Hepatocyte (in vitro differentiated cells): ENCODE measurements at regions not wholly inside any gene's neighbourhood (a gene's known extent, or its start where the extent isn't known, plus 50 kb on each side); places are given as distances from the start of the nearest gene placed in this dataset.
"Not testable (repeated sequence)": the region's sequence is repeated elsewhere in the genome, so short reads cannot be mapped to it uniquely, and the experiment has no call there.

ENCODE experiments used
- DNase-seq: peaks from one replicate; pipeline ENCODE4 v3.0.0-alpha.2; 2016; ENCODE audit warnings: low spot score
- H2AFZ ChIP-seq: fragments of 200-600 bp; sonication (generic); 2 replicates; pipeline ENCODE4 v1.6.0; 2016; ENCODE audit warnings: antibody characterized with exemption, mild to moderate bottlenecking
- H3K27ac ChIP-seq: fragments of 200-600 bp; sonication (generic); 2 replicates; pipeline ENCODE4 v1.5.1; 2016; ENCODE audit warnings: mild to moderate bottlenecking
- H3K27me3 ChIP-seq: fragments of 200-600 bp; sonication (generic); 2 replicates; pipeline ENCODE4 v1.6.1; 2016
- H3K36me3 ChIP-seq: fragments of 200-600 bp; sonication (generic); replicated peaks from 2 replicates; pipeline ENCODE4 v1.5.1; 2016; ENCODE audit warnings: low read depth; ENCODE audit not compliant: insufficient read depth
- H3K4me1 ChIP-seq: fragments of 200-600 bp; sonication (generic); 2 replicates; pipeline ENCODE4 v1.5.1; 2016; ENCODE audit warnings: mild to moderate bottlenecking, moderate library complexity; ENCODE audit not compliant: insufficient read depth
- H3K4me2 ChIP-seq: fragments of 200-600 bp; sonication (generic); 2 replicates; pipeline ENCODE4 v1.6.0; 2016
- H3K4me3 ChIP-seq: fragments of 200-600 bp; sonication (generic); 2 replicates; pipeline ENCODE4 v1.5.1; 2016; ENCODE audit warnings: mild to moderate bottlenecking
- H3K79me2 ChIP-seq: fragments of 200-600 bp; sonication (generic); 2 replicates; pipeline ENCODE4 v1.6.0; 2017; ENCODE audit warnings: mild to moderate bottlenecking
- H3K9me2 ChIP-seq: fragments of 200-600 bp; sonication (generic); replicated peaks from 2 replicates; pipeline ENCODE4 v1.6.0; 2017; ENCODE audit warnings: mild to moderate bottlenecking; ENCODE audit not compliant: insufficient read depth
- H3K9me3 ChIP-seq: fragments of 200-600 bp; sonication (generic); 2 replicates; pipeline ENCODE4 v1.5.1; 2016; ENCODE audit warnings: low read depth, mild to moderate bottlenecking
- H4K20me1 ChIP-seq: fragments of 200-600 bp; sonication (generic); 2 replicates; pipeline ENCODE4 v1.6.0; 2016; ENCODE audit warnings: mild to moderate bottlenecking; ENCODE audit not compliant: insufficient read depth, poor library complexity, severe bottlenecking
- CTCF ChIP-seq: fragments of 200-600 bp; sonication (generic); IDR thresholded peaks from 2 replicates; pipeline ENCODE4 v1.5.1; 2016; ENCODE audit warnings: antibody characterized with exemption, mild to moderate bottlenecking; ENCODE audit not compliant: poor library complexity
- EZH2 ChIP-seq: fragments of 200-600 bp; sonication (generic); IDR thresholded peaks from 2 replicates; pipeline ENCODE4 v1.6.1; 2016; ENCODE audit warnings: antibody characterized with exemption, mild to moderate bottlenecking, borderline replicate concordance
- EZH2phosphoT487 ChIP-seq: fragments of 200-600 bp; sonication (generic); IDR thresholded peaks from one replicate; pipeline ENCODE4 v1.6.1; 2018; ENCODE audit warnings: antibody characterized with exemption, mild to moderate bottlenecking, low read depth, moderate library complexity; ENCODE audit not compliant: unreplicated experiment, severe bottlenecking
- WGBS: methylation state at CpG from one replicate; pipeline ENCODE4 v1.1.6; 2016; ENCODE audit warnings: low lambda C conversion rate; ENCODE audit errors: missing lambda C conversion rate; 5-methylcytosine and 5-hydroxymethylcytosine counted together

DNA sequence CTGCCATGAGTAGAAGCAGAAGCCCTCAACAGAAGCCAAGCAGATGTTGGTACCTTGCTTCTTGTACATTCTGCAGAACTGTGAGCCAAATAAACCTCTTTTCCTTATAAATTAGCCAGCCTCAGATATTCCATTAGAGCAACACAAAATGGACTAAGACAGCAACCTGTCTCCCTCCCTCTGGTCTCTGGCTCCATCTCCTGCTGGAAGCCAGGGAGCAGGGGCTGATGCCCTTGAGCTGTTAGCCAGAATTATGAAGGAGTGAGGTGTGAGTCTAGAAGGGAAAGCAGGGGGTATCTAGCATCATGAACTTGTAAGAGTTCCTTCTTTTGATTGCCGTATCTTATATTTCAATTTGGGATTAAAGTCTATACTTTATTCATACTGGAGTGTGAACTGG, 358.7 kb upstream of the FZD8 start:
- not testable (repeated sequence) for H3K27me3 ChIP-seq, H4K20me1 ChIP-seq, H3K4me3 ChIP-seq, H3K79me2 ChIP-seq, H3K9me3 ChIP-seq, H3K36me3 ChIP-seq, H2AFZ ChIP-seq, H3K4me2 ChIP-seq, H3K9me2 ChIP-seq, H3K4me1 ChIP-seq, H3K27ac ChIP-seq, DNase-seq
- 97% methylated on average over 1 of the region's 1 CpG for WGBS
- peak; percentile 18 for TF ChIP-seq CTCF

GRCh38 chr10:35998026-35998425, 355.9 kb upstream of the FZD8 start:
- Histone ChIP-seq H2AFZ (no peak overlapping the region), H3K79me2 (no peaks in the 10 kb centered on the region)
- WGBS: 71% methylated on average over 3 of the region's 3 CpGs

GRCh38 chr10:35995485-35995884, 353.4 kb upstream of the FZD8 start:
- Histone ChIP-seq H3K9me2 (no peaks in the 10 kb centered on the region), H3K4me2 (no peak overlapping the region), H3K27ac (no peak overlapping the region), H3K4me1 (no peaks in the 10 kb centered on the region), H3K4me3 (no peak overlapping the region), H3K27me3 (no peaks in the 10 kb centered on the region), H3K36me3 (no peaks in the 10 kb centered on the region), H3K79me2 (no peaks in the 10 kb centered on the region), H4K20me1 (no peaks in the 10 kb centered on the region), H3K9me3 (no peaks in the 10 kb centered on the region), H2AFZ (no peak overlapping the region)
- no peak for DNase-seq
- TF ChIP-seq EZH2phosphoT487 (no peak), CTCF (no peak), EZH2 (no peak)
- WGBS: 86% methylated on average over 4 of the region's 4 CpGs

More at GRCh38 chr10:35998026-35998425, 355.9 kb upstream of the FZD8 start:
- Histone ChIP-seq H3K27me3 (no peaks in the 10 kb centered on the region), H4K20me1 (no peaks in the 10 kb centered on the region), H3K27ac (no peak overlapping the region), H3K9me2 (no peaks in the 10 kb centered on the region), H3K9me3 (no peaks in the 10 kb centered on the region), H3K4me3 (no peak overlapping the region), H3K4me1 (no peaks in the 10 kb centered on the region), H3K4me2 (no peak overlapping the region), H3K36me3 (no peaks in the 10 kb centered on the region)
- no peak for DNase-seq
- no peak for TF ChIP-seq EZH2
- TF ChIP-seq EZH2phosphoT487: no peak
- no peak for TF ChIP-seq CTCF
